ENCODE measurements at regions not wholly inside any gene's neighbourhood (a gene's known extent, or its start where the extent isn't known, plus 50 kb on each side); places are given as distances from the start of the nearest gene placed in this dataset.

DNA sequence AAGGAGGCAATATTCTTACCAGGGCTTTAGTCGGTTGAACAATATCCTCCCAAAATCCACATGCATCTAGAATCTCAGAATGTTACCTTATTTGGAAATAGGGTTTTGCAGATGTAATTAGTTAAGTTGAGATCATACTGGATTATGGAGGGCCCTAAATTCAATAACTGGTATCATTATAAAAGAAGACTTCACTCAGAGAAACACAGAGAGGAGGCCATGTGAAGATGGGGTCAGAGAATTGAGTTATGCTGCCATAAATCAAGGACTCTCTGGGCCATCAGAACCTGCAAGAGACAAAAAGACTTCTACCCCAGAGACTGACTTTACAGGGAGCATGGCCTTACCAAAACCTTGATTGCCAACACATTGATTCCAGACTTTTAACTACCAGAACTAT, 1611.1 kb downstream of the SLITRK5 start:
- TF ChIP-seq, protein P1, sequence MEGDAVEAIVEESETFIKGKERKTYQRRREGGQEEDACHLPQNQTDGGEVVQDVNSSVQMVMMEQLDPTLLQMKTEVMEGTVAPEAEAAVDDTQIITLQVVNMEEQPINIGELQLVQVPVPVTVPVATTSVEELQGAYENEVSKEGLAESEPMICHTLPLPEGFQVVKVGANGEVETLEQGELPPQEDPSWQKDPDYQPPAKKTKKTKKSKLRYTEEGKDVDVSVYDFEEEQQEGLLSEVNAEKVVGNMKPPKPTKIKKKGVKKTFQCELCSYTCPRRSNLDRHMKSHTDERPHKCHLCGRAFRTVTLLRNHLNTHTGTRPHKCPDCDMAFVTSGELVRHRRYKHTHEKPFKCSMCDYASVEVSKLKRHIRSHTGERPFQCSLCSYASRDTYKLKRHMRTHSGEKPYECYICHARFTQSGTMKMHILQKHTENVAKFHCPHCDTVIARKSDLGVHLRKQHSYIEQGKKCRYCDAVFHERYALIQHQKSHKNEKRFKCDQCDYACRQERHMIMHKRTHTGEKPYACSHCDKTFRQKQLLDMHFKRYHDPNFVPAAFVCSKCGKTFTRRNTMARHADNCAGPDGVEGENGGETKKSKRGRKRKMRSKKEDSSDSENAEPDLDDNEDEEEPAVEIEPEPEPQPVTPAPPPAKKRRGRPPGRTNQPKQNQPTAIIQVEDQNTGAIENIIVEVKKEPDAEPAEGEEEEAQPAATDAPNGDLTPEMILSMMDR (IDR thresholded peaks at IDR 0.05), result no peak
- no peak for TF ChIP-seq POLR2A (IDR thresholded peaks at IDR 0.05)
